NCI-H524 (cell line): ENCODE measurements at regions not wholly inside any gene's neighbourhood (a gene's known extent, or its start where the extent isn't known, plus 50 kb on each side); places are given as distances from the start of the nearest gene placed in this dataset.

Experiments used
- DNase-seq, 2 experiments: peaks; one replicate each; lab custom pipeline; 2025; lab: John Stamatoyannopoulos, UW

DNA sequence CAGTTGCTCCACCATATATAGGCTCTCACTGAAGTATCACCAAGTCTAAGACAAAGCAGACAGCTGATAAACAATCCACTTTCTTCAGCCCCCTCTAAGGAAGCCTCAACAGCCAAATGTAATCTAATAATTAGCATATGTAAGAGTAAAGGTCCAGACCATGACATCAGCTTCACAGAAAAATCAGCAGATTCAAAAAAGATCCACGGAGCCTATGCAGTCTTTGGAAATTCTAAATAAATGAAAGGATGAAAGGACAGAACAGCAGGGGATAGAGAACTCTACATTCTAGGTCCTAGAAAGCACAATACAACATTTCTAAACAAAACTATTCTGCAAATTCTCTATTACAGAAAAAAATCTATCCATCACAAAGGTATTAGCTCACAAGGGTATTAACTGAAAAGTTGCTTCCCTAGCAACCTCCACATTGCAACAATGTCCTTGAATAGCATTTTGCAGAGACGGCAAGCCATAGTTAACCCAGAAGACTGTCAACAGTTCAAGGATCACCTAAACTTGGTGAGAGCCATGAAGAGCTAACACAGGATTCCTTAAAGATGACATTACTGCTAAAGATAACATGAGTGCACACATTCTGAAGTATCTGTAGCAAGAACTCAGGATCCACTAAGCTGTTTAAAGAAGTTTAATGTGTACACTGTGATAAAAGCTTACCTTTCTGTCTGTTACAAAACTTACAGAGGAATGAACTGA, 74.3 kb downstream of the SIPA1L2 start:
- no peak for DNase-seq

DNA sequence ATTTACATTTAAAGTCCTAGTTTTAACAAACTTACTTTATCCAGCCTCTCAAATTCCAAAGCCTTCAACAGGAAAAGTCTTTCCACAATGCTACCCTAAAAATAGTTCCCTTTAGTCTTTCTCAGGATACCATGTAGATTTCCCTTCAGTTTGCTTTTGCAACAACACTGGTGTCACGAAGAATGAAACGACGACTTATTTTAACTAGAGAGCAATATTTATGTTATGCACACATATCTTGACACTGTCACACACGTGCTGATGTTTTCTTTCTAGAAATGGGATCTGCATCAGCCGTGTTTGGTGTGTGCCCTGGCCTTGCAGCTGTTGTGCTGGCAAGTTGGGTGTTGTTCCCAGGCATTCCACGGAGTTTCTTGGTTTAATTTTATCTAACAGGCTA, 75.5 kb downstream of the SIPA1L2 start:
- DNase-seq, result no peak

DNA sequence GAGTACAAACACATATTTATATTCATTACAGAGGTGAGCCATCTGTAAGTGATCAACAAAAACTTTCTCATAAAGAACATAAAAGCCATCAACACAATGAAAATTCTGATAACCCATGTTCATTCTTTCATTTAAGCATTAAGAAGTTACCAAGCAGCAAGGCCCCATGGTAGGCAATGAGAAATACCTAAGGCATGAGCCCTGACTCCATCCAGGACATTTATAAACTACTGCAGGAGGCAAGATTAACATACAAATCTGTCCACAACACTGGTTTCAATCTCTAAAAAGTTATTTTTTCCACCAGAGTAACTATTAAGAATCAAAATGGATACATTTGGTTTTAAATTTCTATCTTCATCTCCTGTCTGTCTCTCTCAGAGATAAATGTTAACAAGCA, 76.1 kb downstream of the SIPA1L2 start:
- no peak for DNase-seq

DNA sequence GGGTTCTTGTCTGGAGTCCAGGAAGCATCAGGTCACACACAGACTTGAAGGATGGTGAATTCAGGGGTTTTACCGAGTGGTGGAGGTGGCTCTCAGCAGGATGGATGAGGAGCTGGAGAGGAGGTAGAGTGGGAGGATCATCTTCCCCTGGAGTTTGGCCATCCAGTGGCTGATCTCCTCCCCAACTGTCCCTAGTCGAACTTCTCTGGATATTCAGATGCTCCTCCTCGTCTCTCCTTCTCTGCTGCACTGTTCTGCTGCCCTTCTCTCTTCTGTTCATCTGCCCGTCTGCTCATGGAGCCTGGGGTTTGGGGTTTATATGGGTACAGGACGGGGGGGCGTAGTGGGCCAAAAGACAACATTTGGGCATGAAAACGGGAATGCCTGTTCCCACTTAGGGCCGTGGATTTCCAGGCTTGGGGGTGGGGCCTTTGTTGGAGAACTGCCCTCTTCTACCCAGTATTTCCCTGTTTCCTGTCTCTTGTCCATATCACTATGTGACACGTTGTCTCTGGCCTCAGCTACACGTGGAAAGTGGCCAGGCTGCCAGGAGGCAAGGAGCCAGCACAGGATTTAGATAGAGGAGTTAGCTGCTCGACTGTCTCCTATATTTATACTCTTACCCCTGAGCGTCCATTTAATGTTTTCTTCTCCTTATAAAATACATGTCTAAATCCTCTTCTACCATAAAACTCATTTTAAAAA, 76.7 kb downstream of the SIPA1L2 start:
- DNase-seq, result peak in 1 of 2 experiments; percentile 3

DNA sequence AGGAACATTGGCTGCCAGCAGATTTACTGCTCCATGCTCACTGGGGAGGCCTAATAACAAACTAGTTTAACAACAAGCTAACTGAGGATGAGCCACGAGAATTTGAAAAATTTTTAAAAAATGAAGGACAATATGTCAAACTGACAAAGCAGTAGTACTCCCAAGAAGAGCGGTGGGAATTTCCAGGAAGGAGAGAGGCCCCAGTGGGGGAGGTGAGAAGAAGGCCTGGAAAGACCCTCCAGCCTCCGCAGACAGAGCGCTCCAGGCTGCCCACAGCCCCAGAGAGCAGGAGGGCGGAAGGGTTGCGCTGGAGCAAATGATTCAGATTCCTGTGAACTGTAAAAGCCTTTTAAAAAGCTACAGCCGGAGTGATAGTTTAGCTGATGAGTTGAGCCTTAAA, 78.5 kb downstream of the SIPA1L2 start:
- no peak for DNase-seq

DNA sequence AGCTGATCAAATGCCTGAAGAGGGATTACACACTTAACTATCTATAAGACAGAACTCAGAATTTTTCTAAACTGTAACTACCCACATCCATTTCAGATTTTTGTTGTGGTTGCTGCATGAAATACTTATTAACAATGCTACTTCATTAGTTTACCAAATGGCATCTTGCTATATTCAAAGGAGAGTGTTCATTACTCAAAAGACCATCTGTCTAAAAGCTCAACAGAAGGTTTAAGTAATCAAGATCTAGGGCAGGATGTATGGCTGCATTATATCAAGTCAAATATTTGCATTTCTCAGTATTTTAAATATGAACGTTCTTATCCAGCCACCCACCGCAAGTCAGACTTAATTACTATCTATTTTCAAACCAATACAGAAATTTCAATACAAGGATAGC, 79.9 kb downstream of the SIPA1L2 start:
- peak; percentile 48 to 85 for DNase-seq

DNA sequence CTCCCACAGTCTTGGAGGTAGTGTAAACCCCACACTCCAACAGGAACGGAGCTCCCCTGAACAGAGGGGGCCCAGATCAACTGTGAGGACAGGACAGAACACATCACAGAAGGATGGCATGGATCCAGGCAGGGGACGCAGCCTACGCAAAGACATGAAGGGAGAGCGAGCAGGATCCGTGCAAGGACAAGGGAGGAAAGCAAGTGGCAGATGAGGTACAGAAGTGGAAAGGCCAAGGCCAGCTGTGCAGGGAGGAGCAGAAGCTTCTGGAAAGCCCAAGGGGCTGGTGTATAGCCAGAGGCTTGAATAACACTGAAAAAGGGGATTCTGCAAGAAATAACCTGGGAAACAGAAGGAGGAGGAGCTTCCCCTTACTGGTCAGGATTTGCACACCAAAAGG, 81.2 kb downstream of the SIPA1L2 start:
- peak; percentile 21 to 60 for DNase-seq

DNA sequence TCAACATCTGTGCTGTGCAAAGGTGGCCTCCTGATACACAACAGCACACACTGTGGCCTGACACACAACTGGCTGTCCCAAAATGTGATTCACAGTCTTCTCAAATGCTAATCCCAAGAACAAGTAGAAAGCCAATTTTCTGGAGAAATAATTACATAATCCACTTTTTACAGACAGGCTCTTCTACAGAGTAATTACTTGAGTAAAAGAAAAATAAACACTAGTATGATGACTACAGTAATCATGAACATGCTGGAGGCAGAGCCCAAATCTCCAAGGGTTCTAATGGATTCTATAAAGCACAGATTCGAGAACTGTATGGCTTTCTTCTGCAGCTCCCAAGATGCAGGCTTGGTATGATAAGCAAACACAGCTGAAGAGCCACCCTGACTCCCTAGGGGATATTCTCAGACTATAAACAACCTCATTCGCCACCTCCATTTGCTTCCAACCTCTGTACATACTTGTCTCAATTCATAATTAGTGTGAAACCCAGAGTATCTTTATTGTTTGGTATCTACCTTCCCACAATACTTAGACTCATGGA, 81.9 kb downstream of the SIPA1L2 start:
- peak in 1 of 2 experiments; percentile 67 for DNase-seq

DNA sequence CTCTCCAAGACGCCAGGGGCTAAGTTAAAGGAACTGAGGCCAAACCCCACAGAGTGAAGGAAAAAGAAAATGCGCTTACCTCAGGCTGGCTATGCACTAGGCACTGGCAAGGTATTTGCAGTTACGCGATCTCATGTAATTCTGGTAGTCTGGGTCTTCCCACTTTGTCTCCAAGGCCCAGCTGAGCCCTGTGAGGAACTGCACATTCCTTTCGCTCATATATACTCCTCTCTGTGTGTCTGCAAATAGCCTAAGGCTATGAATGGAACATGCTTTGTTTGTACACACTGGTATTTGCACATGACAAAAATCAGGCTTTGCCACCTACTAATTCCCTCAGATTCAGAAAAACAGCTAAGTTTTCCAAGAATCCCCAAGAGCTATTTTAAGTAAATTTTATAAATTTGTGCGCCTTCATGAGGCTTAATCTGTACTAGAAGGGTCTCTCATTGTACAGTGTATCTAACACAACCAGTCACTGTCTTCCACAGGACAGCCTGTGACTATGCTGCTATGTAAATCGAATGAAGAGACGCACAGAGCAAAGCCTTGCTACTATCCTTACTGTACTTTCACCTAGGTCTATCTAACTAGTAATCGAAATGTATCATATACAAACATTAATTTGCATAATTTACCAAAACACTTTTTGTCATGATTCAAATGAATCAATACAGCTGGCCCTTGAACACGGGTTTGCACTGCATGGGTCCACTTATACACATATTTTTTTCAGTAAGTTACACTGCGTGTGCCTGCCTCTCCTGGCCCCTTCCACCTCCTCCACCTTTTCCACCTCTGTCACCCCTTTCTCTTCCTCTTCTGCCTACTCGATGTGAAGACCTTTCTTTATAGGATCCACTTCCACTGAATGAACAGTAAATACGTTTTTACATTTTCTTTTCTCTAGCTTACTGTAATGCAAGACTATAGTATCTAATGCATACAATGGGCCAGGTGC, 87.0 kb downstream of the SIPA1L2 start:
- no peak for DNase-seq

DNA sequence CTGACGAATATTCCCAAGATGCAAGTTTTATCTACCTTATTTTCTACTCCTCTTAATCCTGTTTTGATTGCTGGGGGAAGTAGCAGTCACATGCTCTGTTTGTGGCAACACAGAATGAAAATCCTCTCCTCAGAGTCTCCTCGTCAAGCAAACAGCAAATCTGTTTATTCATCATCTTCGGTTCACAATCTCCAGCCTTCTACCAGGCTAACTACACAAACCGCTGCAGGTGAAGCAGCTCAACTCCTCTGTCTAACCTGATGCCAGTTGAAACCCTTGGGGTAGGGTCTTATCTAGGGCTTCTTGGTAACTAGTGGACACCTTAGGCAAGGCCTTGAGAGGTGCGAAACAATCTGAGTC, 91.0 kb downstream of the SIPA1L2 start:
- no peak for DNase-seq

DNA sequence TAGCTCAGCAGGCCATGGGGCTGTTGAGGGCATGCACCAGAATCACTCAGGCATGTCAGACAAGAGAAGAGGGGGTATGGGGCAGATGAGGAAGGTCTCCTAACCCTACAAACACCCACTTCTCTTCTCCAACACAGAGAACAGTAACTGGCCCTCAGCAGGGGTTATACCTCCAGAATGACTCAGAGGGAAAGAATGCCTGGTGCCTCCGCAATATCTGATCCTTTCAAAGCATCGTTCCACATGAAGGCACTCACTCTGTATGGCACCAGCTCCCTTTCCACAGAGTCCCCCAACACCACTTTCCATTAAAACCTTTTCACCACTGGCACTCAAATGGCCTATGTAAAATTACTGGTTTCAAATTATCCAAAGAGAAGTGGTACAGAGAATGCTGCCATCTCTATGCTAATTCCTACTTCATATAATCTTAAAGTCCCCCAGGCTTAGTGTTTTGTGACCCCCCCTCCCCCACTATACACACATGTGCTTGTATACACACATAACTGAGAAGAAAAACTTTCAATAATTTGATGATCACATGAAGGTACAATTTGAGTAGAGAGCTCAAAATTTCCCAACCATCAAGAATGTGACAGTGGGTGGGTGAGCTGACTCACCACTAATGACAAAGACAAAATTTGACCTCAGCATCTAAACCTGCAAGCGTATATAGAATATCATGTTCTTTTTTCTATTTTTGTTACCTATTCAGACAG, 91.5 kb downstream of the SIPA1L2 start:
- DNase-seq, result no peak

DNA sequence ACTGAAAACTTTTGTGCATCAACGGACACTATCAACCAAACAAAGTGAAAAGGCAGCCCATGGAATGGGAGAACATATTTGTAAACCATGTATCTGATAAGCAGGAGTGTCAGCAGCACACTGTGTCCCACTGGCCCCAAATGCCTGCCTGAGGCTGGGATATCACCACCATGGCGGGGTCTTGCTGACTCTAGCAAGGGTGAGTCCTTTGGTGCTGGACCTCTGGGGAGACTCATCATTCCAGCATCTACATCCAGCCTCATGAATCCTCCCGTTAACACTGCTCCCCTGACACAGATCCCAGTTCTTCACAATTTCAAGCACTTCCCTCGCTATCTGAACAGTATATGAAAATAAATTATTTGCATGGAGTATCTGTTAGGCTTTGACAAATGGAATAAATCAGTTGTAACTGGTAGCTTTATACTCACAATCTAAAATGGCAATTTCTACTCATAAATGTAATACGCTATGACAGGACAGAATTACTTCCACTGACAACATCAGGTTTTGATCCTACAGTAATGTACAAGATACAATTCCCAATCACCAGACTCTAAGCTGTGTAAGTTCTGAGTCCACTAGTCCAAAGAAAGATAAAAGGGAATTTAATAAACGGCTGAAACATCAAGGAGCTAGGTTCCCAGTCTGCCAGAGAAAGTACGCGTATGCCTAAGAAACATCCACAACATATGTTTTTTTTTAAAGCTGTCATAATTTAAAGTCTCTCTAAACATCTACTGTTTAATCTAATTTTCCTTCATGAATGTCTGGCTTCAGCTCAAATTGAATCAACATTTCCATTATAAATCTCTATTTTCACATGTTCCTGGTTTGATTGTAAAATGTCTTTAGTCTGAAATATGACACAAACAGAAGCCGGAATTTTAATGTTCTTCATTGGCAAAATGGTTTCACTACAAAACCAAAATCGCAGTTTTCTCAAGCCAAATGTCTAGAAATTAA, 95.1 kb downstream of the SIPA1L2 start:
- no peak for DNase-seq

DNA sequence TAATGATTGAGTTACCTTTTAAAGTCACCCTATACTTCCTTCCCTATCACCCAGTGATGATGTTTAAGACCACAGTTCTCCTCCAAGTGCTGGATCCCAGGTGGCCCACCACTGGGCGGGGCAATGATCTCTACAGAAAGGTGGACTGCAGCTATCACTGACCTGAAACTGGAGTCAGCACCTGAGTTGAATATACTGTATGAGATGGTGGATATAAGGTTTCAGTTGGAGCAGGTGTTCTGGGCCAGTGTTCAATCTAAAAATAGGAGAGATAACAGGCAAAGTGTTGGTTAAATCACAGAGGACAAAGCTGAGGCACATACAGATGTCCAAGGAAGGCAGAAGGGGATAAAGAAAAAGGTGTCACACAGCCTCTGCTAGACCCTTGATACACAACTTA, 96.6 kb downstream of the SIPA1L2 start:
- no peak for DNase-seq

DNA sequence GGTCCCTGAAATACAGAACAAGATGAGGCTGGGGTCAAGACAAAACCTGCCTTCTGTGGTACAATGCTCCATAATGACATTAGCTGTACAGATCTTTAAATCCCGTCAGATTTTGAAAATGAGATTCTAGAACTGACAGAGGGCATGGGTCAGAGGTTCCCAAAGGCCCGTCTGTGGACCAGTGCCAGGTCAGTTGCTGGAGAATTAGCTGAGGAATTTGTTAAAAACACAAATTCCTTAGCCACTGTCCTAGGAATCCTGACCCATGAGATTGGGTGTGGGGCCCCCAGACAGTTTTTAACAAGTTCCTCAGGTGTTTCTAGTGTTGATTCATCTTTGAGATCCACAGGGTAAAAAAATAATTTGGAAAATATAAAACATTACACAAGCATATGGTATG, 97.0 kb downstream of the SIPA1L2 start:
- DNase-seq, result no peak

DNA sequence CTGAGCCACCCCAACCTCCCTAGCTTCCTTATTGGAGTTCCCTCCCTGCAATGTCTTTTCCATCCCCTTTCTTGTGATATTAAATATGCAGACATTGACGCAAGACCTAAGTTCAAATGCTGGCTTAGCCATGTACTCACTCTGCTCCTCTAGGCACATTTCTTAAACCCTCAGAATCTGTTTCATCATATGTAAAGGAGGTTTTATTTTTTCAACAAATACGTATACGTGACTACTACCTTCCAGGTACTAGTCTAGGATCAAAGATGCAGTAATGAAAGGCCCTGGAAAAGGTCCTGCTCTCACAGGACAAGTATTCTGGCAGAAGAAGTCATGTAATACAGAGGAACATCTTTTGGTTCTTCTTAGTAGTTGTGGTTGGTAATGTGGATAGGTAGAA, 98.6 kb downstream of the SIPA1L2 start:
- no peak for DNase-seq

DNA sequence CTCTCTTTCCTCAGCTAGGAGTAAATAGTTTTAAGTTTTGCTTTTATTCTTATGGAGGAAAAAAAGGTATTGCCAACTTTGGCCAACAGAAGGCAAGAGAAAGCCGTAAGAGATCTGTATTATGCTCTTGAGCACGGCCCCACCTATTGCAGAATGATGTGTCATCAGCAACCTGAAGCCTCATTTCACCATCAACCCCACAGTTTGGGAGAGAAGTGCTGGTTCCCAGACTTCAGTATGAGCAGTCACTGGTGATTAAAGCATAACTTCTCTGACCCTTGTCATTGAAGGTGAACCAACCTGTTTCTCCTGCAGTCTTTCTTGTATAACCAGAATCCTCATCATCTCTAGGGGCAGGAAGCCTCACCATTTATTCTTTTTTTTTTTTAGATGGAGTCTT, 100.2 kb downstream of the SIPA1L2 start:
- DNase-seq, result no peak

DNA sequence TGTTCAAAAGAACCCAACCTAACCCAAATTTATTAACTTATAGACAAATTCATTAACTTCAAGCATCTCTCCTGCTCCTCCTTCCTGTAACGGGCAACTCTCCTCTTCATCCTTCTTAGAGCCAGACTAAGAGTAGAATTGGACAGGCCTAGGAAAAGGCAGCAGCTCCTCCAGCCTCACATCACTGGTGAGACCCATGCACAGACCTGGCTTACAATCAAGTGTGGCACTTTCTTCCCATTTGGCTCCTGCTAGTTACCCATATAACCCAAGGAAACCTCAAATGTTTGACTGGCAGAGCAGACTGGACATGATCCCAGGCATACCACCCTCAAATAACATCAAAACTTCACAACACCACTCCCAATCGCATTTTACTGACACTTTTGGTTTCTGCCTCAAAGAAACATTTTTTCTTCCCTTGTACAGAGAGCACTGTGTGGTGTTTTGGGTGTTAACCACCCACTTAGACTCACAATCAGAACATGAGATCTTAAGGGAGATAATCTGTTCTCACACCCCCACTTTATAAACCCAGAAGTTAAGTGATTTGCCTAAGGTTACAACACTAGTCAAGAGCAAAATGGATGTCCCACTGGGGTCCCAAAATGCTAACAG, 101.4 kb downstream of the SIPA1L2 start:
- no peak for DNase-seq

DNA sequence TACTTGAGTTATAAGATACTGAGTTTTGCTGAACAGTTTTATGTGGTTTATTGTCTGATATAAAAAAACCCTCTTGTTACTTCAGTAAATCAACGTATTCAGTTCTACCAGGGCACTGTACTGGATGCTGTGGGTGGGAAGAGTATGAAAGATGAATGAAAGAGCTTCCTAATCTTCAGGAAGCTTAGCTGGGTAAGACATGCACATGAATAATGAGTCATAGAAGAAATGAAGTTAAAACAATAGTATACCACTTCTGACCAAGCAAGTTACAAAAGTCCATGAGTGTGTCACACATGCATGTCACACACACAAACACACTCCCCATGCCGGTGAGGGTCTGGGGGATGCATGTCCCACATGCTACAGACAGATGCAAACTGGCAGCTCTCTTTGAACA, 105.9 kb downstream of the SIPA1L2 start:
- DNase-seq, result no peak

DNA sequence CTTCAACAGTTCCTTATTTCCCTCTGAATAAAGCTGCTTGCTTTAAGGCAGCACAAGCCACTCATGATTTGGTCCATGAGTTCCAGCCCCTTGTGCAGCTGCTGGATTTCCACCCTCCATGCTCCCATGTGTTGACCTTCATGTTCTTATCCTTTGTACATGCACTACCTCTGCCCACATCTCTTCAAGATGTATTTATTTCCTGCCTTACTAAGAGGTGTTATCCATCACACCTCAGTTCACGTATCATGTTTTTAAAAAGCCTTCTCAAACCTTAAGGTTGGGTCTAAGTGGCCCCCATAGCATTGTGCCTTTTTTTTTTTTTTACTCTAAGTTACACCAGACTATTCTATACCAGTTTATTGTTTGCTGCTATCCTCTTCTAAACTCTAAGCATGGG, 107.7 kb downstream of the SIPA1L2 start:
- DNase-seq, result no peak

DNA sequence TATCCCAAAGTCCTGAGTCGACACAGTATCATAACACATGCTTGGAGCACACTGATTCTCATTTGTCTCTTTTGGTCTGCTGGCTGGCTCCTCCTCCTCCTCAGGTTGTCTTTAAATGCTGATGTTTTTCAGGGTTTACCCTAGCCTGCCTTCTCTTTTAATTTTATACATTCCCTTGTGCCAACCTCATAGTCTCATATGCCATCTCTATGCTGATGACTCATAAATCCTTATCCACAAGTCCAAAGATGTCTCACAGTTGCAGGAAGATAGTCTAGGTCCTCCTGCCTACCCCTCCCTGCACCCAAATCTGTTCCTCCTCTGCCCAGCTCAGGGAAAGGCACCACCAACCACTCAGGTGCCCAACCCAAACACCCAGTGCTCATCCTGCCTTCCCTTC, 108.3 kb downstream of the SIPA1L2 start:
- no peak for DNase-seq
